ENCODE measurements at regions not wholly inside any gene's neighbourhood (a gene's known extent, or its start where the extent isn't known, plus 50 kb on each side); places are given as distances from the start of the nearest gene placed in this dataset.

DNA sequence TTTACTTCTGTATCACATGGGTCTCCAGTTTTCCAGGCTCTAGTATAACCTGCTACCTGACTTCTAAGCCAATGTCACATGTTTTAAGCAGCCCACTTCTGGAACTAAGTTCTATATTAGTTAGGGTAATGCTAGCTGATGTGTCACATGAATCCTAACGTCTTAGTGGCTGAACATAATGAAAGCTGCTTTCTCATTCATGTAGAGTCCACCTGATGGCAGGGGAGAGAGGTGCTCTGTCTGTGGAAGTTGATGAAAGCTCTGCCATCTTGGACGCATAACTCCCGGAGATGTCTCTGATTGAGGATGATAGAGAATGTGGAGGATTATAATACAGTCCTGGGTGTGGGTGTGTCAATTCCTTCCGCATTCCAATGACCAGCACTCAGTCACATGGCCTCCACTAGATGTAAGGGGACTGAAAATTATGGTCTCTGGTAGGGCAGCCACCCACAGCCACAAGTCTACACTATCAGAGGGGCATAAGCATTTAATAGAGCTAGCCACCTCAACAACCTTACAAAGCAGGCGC is 234.4 kb upstream of the CRY1 start:
- TF ChIP-seq, protein P1, sequence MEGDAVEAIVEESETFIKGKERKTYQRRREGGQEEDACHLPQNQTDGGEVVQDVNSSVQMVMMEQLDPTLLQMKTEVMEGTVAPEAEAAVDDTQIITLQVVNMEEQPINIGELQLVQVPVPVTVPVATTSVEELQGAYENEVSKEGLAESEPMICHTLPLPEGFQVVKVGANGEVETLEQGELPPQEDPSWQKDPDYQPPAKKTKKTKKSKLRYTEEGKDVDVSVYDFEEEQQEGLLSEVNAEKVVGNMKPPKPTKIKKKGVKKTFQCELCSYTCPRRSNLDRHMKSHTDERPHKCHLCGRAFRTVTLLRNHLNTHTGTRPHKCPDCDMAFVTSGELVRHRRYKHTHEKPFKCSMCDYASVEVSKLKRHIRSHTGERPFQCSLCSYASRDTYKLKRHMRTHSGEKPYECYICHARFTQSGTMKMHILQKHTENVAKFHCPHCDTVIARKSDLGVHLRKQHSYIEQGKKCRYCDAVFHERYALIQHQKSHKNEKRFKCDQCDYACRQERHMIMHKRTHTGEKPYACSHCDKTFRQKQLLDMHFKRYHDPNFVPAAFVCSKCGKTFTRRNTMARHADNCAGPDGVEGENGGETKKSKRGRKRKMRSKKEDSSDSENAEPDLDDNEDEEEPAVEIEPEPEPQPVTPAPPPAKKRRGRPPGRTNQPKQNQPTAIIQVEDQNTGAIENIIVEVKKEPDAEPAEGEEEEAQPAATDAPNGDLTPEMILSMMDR (IDR thresholded peaks at IDR 0.05) = no peak
- no peak for TF ChIP-seq EP300 (IDR thresholded peaks at IDR 0.05)
